Neural progenitor cell (in vitro differentiated cells): ENCODE measurements at regions not wholly inside any gene's neighbourhood (a gene's known extent, or its start where the extent isn't known, plus 50 kb on each side); places are given as distances from the start of the nearest gene placed in this dataset.

Experiments
- DNase-seq: peaks from one replicate; pipeline ENCODE4 v3.0.0-alpha.2; 2016; ENCODE audit warnings: low spot score
- H2AFZ ChIP-seq: fragments of 200-600 bp; sonication (generic); replicated peaks from 2 replicates; pipeline ENCODE4 v1.6.1; 2016; ENCODE audit warnings: antibody characterized with exemption
- H3F3A ChIP-seq: fragments of 200-600 bp; sonication (generic); 2 replicates; pipeline ENCODE4 v1.6.1; 2016; ENCODE audit warnings: antibody characterized with exemption, low read depth
- H3K27ac ChIP-seq: fragments of 200-600 bp; sonication (generic); 2 replicates; pipeline ENCODE4 v1.5.1; 2016; ENCODE audit warnings: mild to moderate bottlenecking
- H3K27me3 ChIP-seq: fragments of 200-600 bp; sonication (generic); 2 replicates; pipeline ENCODE4 v1.6.1; 2016; ENCODE audit warnings: mild to moderate bottlenecking, moderate library complexity
- H3K36me3 ChIP-seq: fragments of 200-600 bp; sonication (generic); 2 replicates; pipeline ENCODE4 v1.5.1; 2016
- H3K4me1 ChIP-seq: fragments of 200-600 bp; sonication (generic); 2 replicates; pipeline ENCODE4 v1.6.1; 2016; ENCODE audit warnings: mixed run types
- H3K4me2 ChIP-seq: fragments of 200-600 bp; sonication (generic); 2 replicates; pipeline ENCODE4 v1.6.1; 2016
- H3K4me3 ChIP-seq: fragments of 200-600 bp; sonication (generic); 2 replicates; pipeline ENCODE4 v1.5.1; 2016
- H3K79me2 ChIP-seq: fragments of 200-600 bp; sonication (generic); 2 replicates; pipeline ENCODE4 v1.6.1; 2016; ENCODE audit warnings: low read depth
- H3K9ac ChIP-seq: fragments of 200-600 bp; sonication (generic); 2 replicates; pipeline ENCODE4 v1.6.1; 2016
- H3K9me3 ChIP-seq: fragments of 200-600 bp; sonication (generic); 2 replicates; pipeline ENCODE4 v1.5.1; 2016; ENCODE audit warnings: low read depth
- H4K20me1 ChIP-seq: fragments of 200-600 bp; sonication (generic); 2 replicates; pipeline ENCODE4 v1.6.1; 2016; ENCODE audit warnings: low read depth
- H3K27ac Mint-ChIP-seq: 3 replicates; pipeline ENCODE4 v1.8.0; 2021; ENCODE audit warnings: mixed read lengths
- H3K27me3 Mint-ChIP-seq: 2 replicates; pipeline ENCODE4 v1.8.0; 2022; ENCODE audit warnings: low read depth, mild to moderate bottlenecking, inconsistent platforms, moderate library complexity, mixed read lengths; ENCODE audit not compliant: insufficient read depth
- H3K36me3 Mint-ChIP-seq: 3 replicates; pipeline ENCODE4 v1.8.0; 2021; ENCODE audit warnings: mixed read lengths
- H3K4me1 Mint-ChIP-seq: 3 replicates; pipeline ENCODE4 v1.8.0; 2021; ENCODE audit warnings: mixed read lengths
- H3K4me3 Mint-ChIP-seq: 3 replicates; pipeline ENCODE4 v1.8.0; 2021; ENCODE audit warnings: mild to moderate bottlenecking, moderate library complexity, mixed read lengths
- H3K9me3 Mint-ChIP-seq: 3 replicates; pipeline ENCODE4 v1.8.0; 2020; ENCODE audit warnings: mixed read lengths
- CTCF ChIP-seq: fragments of 200-600 bp; sonication (generic); IDR thresholded peaks from 2 replicates; pipeline ENCODE4 v1.5.1; 2017; ENCODE audit warnings: antibody characterized with exemption, mild to moderate bottlenecking
- EZH2 ChIP-seq: fragments of 200-600 bp; sonication (generic); IDR thresholded peaks from 2 replicates; pipeline ENCODE4 v1.6.1; 2017; ENCODE audit warnings: antibody characterized with exemption, mild to moderate bottlenecking, moderate library complexity
- EZH2phosphoT487 ChIP-seq: fragments of 200-600 bp; sonication (generic); IDR thresholded peaks from 2 replicates; pipeline ENCODE4 v1.6.1; 2017; ENCODE audit warnings: antibody characterized with exemption

- Mint-ChIP-seq H3K27me3 (peaks cover 3% of the 10 kb centered on the region), H3K4me3 (no peak overlapping the region)
- H3K36me3 ChIP-seq = no peaks in the 10 kb centered on the region
These were observed 828.3 kb downstream of the VRK1 start for GRCh38 chr14:97625477-97625876.

GRCh38 chr14:97626088-97626487 lies 828.9 kb downstream of the VRK1 start:
- Histone ChIP-seq H3K27me3 (no peaks in the 10 kb centered on the region), H2AFZ (no peak overlapping the region), H3K36me3 (no peaks in the 10 kb centered on the region), H3K79me2 (no peaks in the 10 kb centered on the region), H3F3A (peaks cover 6% of the 10 kb centered on the region), H3K4me1 (peaks cover 10% of the 10 kb centered on the region), H3K4me2 (no peak overlapping the region), H3K27ac (no peak overlapping the region), H3K9me3 (no peaks in the 10 kb centered on the region), H3K4me3 (no peak overlapping the region), H3K9ac (no peak overlapping the region), H4K20me1 (no peaks in the 10 kb centered on the region)
- Mint-ChIP-seq H3K36me3 (no peaks in the 10 kb centered on the region), H3K4me1 (peaks cover 2% of the 10 kb centered on the region), H3K27me3 (peaks cover 3% of the 10 kb centered on the region), H3K27ac (no peak overlapping the region), H3K9me3 (no peaks in the 10 kb centered on the region), H3K4me3 (no peak overlapping the region)
- TF ChIP-seq EZH2 (no peak), CTCF (no peak), EZH2phosphoT487 (no peak)
- no peak for DNase-seq

More at GRCh38 chr14:97625477-97625876, 828.3 kb downstream of the VRK1 start:
- Mint-ChIP-seq H3K27ac (no peak overlapping the region), H3K36me3 (no peaks in the 10 kb centered on the region), H3K9me3 (no peaks in the 10 kb centered on the region), H3K4me1 (no peaks in the 10 kb centered on the region)
- TF ChIP-seq EZH2phosphoT487 (no peak), CTCF (no peak), EZH2 (no peak)
- no peaks in the 10 kb centered on the region for H3K9me3 ChIP-seq
- H3K4me2 ChIP-seq = no peak overlapping the region
- H2AFZ ChIP-seq = no peak overlapping the region
- peaks cover 4% of the 10 kb centered on the region for H3K4me1 ChIP-seq
- no peak overlapping the region for H3K27ac ChIP-seq
- H3K27me3 ChIP-seq = no peaks in the 10 kb centered on the region
- H3K9ac ChIP-seq = no peak overlapping the region
- H3K4me3 ChIP-seq = no peak overlapping the region
- H3F3A ChIP-seq = peaks cover 2% of the 10 kb centered on the region
- no peaks in the 10 kb centered on the region for H3K79me2 ChIP-seq
- no peak for DNase-seq
- H4K20me1 ChIP-seq = no peaks in the 10 kb centered on the region

GRCh38 chr14:97630249-97630648 lies 833.1 kb downstream of the VRK1 start:
- H3K27me3 ChIP-seq = no peaks in the 10 kb centered on the region
- no peaks in the 10 kb centered on the region for H3K9me3 Mint-ChIP-seq
- no peaks in the 10 kb centered on the region for H3K9me3 ChIP-seq
- peaks cover 40% of the 10 kb centered on the region for H3K4me1 ChIP-seq
- no peak overlapping the region for H3K4me3 ChIP-seq
- H3K4me1 Mint-ChIP-seq = peaks cover 12% of the 10 kb centered on the region
- H3K27me3 Mint-ChIP-seq = peaks cover 3% of the 10 kb centered on the region
- H3K36me3 ChIP-seq = no peaks in the 10 kb centered on the region
- H3K27ac ChIP-seq = no peak overlapping the region
- no peaks in the 10 kb centered on the region for H3K79me2 ChIP-seq
- no peaks in the 10 kb centered on the region for H4K20me1 ChIP-seq
- H3K9ac ChIP-seq = no peak overlapping the region
- no peak overlapping the region for H3K4me2 ChIP-seq
- TF ChIP-seq CTCF (no peak), EZH2phosphoT487 (no peak), EZH2 (no peak)
- H2AFZ ChIP-seq = no peak overlapping the region
- peaks cover 18% of the 10 kb centered on the region for H3F3A ChIP-seq
- no peaks in the 10 kb centered on the region for H3K36me3 Mint-ChIP-seq
- H3K27ac Mint-ChIP-seq = no peak overlapping the region
- no peak for DNase-seq
- H3K4me3 Mint-ChIP-seq = no peak overlapping the region
